NCI-H146 (cell line): ENCODE measurements at regions not wholly inside any gene's neighbourhood (a gene's known extent, or its start where the extent isn't known, plus 50 kb on each side); places are given as distances from the start of the nearest gene placed in this dataset.
A peak's percentile ranks its signal among the peaks of the same experiment; 100 is the strongest.

Experiments
- DNase-seq: peaks from one replicate; lab custom pipeline; 2025; lab: John Stamatoyannopoulos, UW

DNA sequence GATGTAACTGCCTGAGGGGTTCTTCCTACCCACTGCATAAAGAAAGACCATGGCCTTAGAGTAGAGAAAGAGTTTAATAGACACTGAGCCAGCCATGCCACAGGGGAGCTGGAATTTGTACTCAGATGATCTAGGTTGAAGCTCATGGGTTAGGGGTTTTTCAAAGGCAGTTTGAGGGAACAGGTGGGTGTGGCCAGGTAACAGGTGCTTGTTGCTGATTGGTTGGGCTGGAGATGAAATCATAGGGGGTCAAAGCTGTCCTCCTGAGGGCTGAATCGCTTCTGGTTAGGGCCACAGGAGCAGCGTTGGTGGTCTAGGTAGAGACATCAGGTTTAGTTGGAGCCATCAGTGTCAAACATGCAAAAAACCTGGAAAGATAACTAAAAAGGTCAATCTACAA lies 59.2 kb upstream of the CSNK1A1L start:
- DNase-seq = no peak

- no peak for DNase-seq
Observed at GRCh38 chr13:37163641-37164265, 58.3 kb upstream of the CSNK1A1L start.

GRCh38 chr13:37158481-37158880 lies 53.0 kb upstream of the CSNK1A1L start:
- no peak for DNase-seq

- DNase-seq = peak; percentile 25
Observed at GRCh38 chr13:37155613-37156097, 50.2 kb upstream of the CSNK1A1L start.
